ENCODE measurements at regions not wholly inside any gene's neighbourhood (a gene's known extent, or its start where the extent isn't known, plus 50 kb on each side); places are given as distances from the start of the nearest gene placed in this dataset.

GRCh38 chr10:124245806-124246440, 152.5 kb upstream of the CHST15 start:
- ChIA-PET POLR2A (ENCODE audit: unreplicated experiment) (no interaction called here), CTCF (no interaction called here)
- Histone ChIP-seq H3K79me2 (ENCODE audit: low read length) (no peaks in the 10 kb centered on the region), H3K36me3 (ENCODE audit: low read depth, low read length) (no peaks in the 10 kb centered on the region), H3F3A (ENCODE audit: low read length, unreplicated experiment) (no peaks in the 10 kb centered on the region), H3K4me3 (ENCODE audit: low read length) (no peak overlapping the region), H4K20me1 (ENCODE audit: low read length) (no peaks in the 10 kb centered on the region), H2AFZ (ENCODE audit: low read length) (no peak overlapping the region), H3K9me2 (replicated peaks; ENCODE audit: low read length) (no peaks in the 10 kb centered on the region), H3K9me3 (ENCODE audit: low read length) (no peaks in the 10 kb centered on the region), H3K9ac (ENCODE audit: low read length) (no peak overlapping the region), H3K4me1 (ENCODE audit: insufficient read depth, low read length) (no peaks in the 10 kb centered on the region), H3K4me2 (ENCODE audit: low read length) (no peak overlapping the region), H3K27me3 (ENCODE audit: low read length) (no peaks in the 10 kb centered on the region), H3K27ac (ENCODE audit: low read length) (no peak overlapping the region)
- TF ChIP-seq EZH2 (IDR thresholded peaks at IDR 0.05; ENCODE audit: low read length, unreplicated experiment) (no peak), EZH2phosphoT487 (IDR thresholded peaks at IDR 0.05; ENCODE audit: borderline replicate concordance, low read length) (no peak), CTCF (conservative IDR thresholded peaks at IDR 0.05; ENCODE audit: low read depth, low read length) (no peak)
- no TSS peak for BruUV-seq (replicated peaks)
- ATAC-seq: no peak
- intact Hi-C loops (cut with micrococcal nuclease): no loop called here
- no peak for DNase-seq

- no peak for DNase-seq
- no peak overlapping the region for H3K4me2 ChIP-seq (ENCODE audit: low read length)
- H2AFZ ChIP-seq (ENCODE audit: low read length): no peak overlapping the region
- no peak for ATAC-seq
- intact Hi-C loops (cut with micrococcal nuclease): no loop called here
- no peak overlapping the region for H3K9ac ChIP-seq (ENCODE audit: low read length)
- H3K79me2 ChIP-seq (ENCODE audit: low read length): no peaks in the 10 kb centered on the region
- H3K27me3 ChIP-seq (ENCODE audit: low read length): no peaks in the 10 kb centered on the region
- no peaks in the 10 kb centered on the region for H4K20me1 ChIP-seq (ENCODE audit: low read length)
- TF ChIP-seq EZH2phosphoT487 (IDR thresholded peaks at IDR 0.05; ENCODE audit: borderline replicate concordance, low read length): no peak
- TF ChIP-seq EZH2 (IDR thresholded peaks at IDR 0.05; ENCODE audit: low read length, unreplicated experiment): no peak
- POLR2A ChIA-PET (ENCODE audit: unreplicated experiment): no interaction called here
- no peak overlapping the region for H3K27ac ChIP-seq (ENCODE audit: low read length)
- no peaks in the 10 kb centered on the region for H3K9me3 ChIP-seq (ENCODE audit: low read length)
- no peaks in the 10 kb centered on the region for H3K36me3 ChIP-seq (ENCODE audit: low read depth, low read length)
- no peaks in the 10 kb centered on the region for H3F3A ChIP-seq (ENCODE audit: low read length, unreplicated experiment)
- CTCF ChIA-PET: interaction anchor here (0.5 kb wide), 1 partner anchor 367 kb away, joined by 4 read pairs; no protein-coding TSS in a partner anchor
- no peaks in the 10 kb centered on the region for H3K4me1 ChIP-seq (ENCODE audit: insufficient read depth, low read length)
- H3K4me3 ChIP-seq (ENCODE audit: low read length): no peak overlapping the region
- no TSS peak for BruUV-seq (replicated peaks)
- H3K9me2 ChIP-seq (replicated peaks; ENCODE audit: low read length): no peaks in the 10 kb centered on the region
These were observed 151.8 kb upstream of the CHST15 start for GRCh38 chr10:124245191-124245590.

- H3K27me3 ChIP-seq (ENCODE audit: low read length): no peaks in the 10 kb centered on the region
- H3K79me2 ChIP-seq (ENCODE audit: low read length): no peaks in the 10 kb centered on the region
- H3K9me3 ChIP-seq (ENCODE audit: low read length): no peaks in the 10 kb centered on the region
- no peaks in the 10 kb centered on the region for H4K20me1 ChIP-seq (ENCODE audit: low read length)
- H2AFZ ChIP-seq (ENCODE audit: low read length): no peak overlapping the region
- ATAC-seq (no peak), DNase-seq (no peak)
- ChIA-PET POLR2A (ENCODE audit: unreplicated experiment) (no interaction called here), CTCF (interaction anchor here (0.5 kb wide), 1 partner anchor 229 kb away, joined by 4 read pairs; no protein-coding TSS in a partner anchor)
- H3K4me3 ChIP-seq (ENCODE audit: low read length): no peak overlapping the region
- no peaks in the 10 kb centered on the region for H3K36me3 ChIP-seq (ENCODE audit: low read depth, low read length)
- TF ChIP-seq CTCF (conservative IDR thresholded peaks at IDR 0.05; ENCODE audit: low read depth, low read length) (no peak), EZH2 (IDR thresholded peaks at IDR 0.05; ENCODE audit: low read length, unreplicated experiment) (no peak), EZH2phosphoT487 (IDR thresholded peaks at IDR 0.05; ENCODE audit: borderline replicate concordance, low read length) (no peak)
- no peak overlapping the region for H3K27ac ChIP-seq (ENCODE audit: low read length)
- no peaks in the 10 kb centered on the region for H3K4me1 ChIP-seq (ENCODE audit: insufficient read depth, low read length)
- intact Hi-C loops (cut with micrococcal nuclease): no loop called here
- no peaks in the 10 kb centered on the region for H3F3A ChIP-seq (ENCODE audit: low read length, unreplicated experiment)
- no peak overlapping the region for H3K4me2 ChIP-seq (ENCODE audit: low read length)
- H3K9me2 ChIP-seq (replicated peaks; ENCODE audit: low read length): no peaks in the 10 kb centered on the region
- H3K9ac ChIP-seq (ENCODE audit: low read length): no peak overlapping the region
- BruUV-seq (replicated peaks): no TSS peak
These were observed 151.0 kb upstream of the CHST15 start for GRCh38 chr10:124244256-124244877.
